Activated naive CD4-positive, alpha-beta T cell treated with anti-CD3 and anti-CD28 coated beads, Interleukin-2, amount 50 U/mL, for 24 hours (primary cell): ENCODE measurements at regions not wholly inside any gene's neighbourhood (a gene's known extent, or its start where the extent isn't known, plus 50 kb on each side); places are given as distances from the start of the nearest gene placed in this dataset.
"Not testable (repeated sequence)": the region's sequence is repeated elsewhere in the genome, so short reads cannot be mapped to it uniquely, and the experiment has no call there.

Experiments
- H3K27ac Mint-ChIP-seq: one replicate; pipeline ENCODE4 v1.8.0; 2021; ENCODE audit warnings: mild to moderate bottlenecking, mixed read lengths
- H3K27me3 Mint-ChIP-seq: one replicate; pipeline ENCODE4 v1.8.0; 2021; ENCODE audit warnings: mixed read lengths
- H3K36me3 Mint-ChIP-seq: one replicate; pipeline ENCODE4 v1.8.0; 2021; ENCODE audit warnings: mixed read lengths
- H3K4me1 Mint-ChIP-seq: one replicate; pipeline ENCODE4 v1.8.0; 2021; ENCODE audit warnings: mixed read lengths
- H3K4me3 Mint-ChIP-seq: one replicate; pipeline ENCODE4 v1.8.0; 2021; ENCODE audit warnings: mild to moderate bottlenecking, mixed read lengths
- H3K9me3 Mint-ChIP-seq: one replicate; pipeline ENCODE4 v1.8.0; 2021; ENCODE audit warnings: mixed read lengths

DNA sequence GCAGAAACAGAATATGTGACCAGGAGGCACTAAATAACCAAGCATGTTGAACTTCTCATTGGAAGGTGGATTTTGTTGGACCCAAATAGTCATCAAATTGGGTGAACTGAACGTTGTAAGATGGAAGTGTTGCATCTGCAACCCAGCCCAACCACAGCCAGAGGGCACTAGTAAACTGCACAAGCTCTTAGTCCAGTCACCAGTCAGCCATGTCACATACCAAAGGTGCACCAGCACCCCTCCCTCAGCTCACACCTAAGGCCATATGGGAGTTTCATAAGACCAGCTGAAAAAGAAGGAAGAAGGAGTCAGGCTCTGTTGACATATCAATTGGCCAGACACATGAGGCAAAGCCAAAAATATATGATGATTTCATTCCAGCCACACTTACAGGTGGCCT is 481.7 kb upstream of the NR5A2 start:
- no peak overlapping the region for H3K27ac Mint-ChIP-seq
- no peaks in the 10 kb centered on the region for H3K9me3 Mint-ChIP-seq
- H3K27me3 Mint-ChIP-seq: no peaks in the 10 kb centered on the region
- no peak overlapping the region for H3K4me3 Mint-ChIP-seq
- H3K4me1 Mint-ChIP-seq: no peaks in the 10 kb centered on the region
- no peaks in the 10 kb centered on the region for H3K36me3 Mint-ChIP-seq

DNA sequence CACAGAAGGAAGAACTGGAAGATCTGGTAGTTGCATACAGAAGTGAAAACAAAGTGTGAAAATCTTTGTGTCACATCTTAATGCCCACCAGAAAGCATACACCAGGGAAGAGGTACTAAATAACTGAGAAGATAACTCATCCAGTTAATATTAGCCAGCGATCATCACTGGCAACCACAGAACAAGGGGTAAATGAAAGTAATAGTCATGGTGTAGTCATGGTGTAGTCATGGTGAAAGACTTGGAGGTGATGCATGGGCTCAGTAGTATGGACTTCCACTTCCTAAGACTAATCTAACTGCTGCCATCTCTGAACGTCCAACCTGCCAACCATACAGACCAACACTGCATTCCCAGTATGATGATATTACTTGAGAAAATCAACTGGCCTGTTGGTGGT is 481.2 kb upstream of the NR5A2 start:
- no peak overlapping the region for H3K27ac Mint-ChIP-seq
- no peaks in the 10 kb centered on the region for H3K27me3 Mint-ChIP-seq
- H3K4me3 Mint-ChIP-seq: no peak overlapping the region
- H3K36me3 Mint-ChIP-seq: no peaks in the 10 kb centered on the region
- H3K9me3 Mint-ChIP-seq: no peaks in the 10 kb centered on the region
- H3K4me1 Mint-ChIP-seq: no peaks in the 10 kb centered on the region

GRCh38 chr1:199549421-199549820 is 478.1 kb upstream of the NR5A2 start:
- peaks cover 7% of the 10 kb centered on the region for H3K27me3 Mint-ChIP-seq
- H3K4me1 Mint-ChIP-seq: no peaks in the 10 kb centered on the region
- no peaks in the 10 kb centered on the region for H3K36me3 Mint-ChIP-seq

DNA sequence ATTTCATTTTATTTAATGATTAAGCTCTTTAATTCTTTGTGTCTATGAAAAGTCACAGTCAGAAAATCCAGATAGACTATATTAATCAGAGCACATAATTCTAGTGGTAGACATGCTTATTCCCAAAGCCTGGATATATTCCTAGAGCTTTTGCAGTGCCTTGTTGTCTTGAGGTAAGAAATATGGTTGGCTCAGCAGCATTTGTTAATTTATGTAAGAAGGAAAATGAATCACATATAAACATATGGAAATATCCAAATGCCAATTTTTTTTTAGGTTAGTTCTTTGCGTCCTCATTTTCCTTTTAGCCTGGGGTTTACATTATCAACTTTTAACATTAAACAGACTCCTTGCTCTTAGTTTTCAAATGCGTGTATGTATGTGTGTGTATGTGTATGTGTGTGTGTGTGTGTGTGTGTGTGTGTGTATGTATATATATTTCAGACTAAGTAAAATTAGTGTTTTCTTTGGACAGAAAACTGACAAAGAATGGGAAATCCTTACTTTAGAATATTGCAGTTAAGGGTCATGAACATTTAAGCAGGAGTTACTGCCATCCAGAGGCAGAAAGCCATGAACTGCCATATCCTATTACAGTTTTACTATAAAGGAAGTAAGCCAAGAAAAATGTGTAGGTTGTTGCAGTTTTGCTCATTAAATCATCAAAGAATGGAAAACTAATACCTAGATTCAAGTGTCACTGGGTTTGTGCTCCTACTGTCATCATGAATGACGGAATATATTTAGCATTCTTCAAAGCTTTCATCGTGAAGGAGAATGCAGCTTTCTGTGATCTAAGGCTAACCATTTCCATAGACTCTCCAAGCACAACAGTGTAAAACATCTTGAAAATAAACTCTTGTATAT is 477.1 kb upstream of the NR5A2 start:
- H3K4me3 Mint-ChIP-seq: no peak overlapping the region
- no peaks in the 10 kb centered on the region for H3K9me3 Mint-ChIP-seq
- no peaks in the 10 kb centered on the region for H3K4me1 Mint-ChIP-seq
- no peak overlapping the region for H3K27ac Mint-ChIP-seq
- peaks cover 7% of the 10 kb centered on the region for H3K27me3 Mint-ChIP-seq
- H3K36me3 Mint-ChIP-seq: no peaks in the 10 kb centered on the region

More at GRCh38 chr1:199549421-199549820, 478.1 kb upstream of the NR5A2 start:
- Mint-ChIP-seq H3K4me3 (no peak overlapping the region), H3K9me3 (no peaks in the 10 kb centered on the region), H3K27ac (no peak overlapping the region)

- Mint-ChIP-seq H3K4me3 (no peak overlapping the region), H3K27me3 (peaks cover 8% of the 10 kb centered on the region), H3K36me3 (no peaks in the 10 kb centered on the region), H3K9me3 (no peaks in the 10 kb centered on the region), H3K4me1 (no peaks in the 10 kb centered on the region), H3K27ac (no peak overlapping the region)
Measured at GRCh38 chr1:199551967-199552565, 475.4 kb upstream of the NR5A2 start.

- H3K9me3 Mint-ChIP-seq: no peaks in the 10 kb centered on the region
- peaks cover 8% of the 10 kb centered on the region for H3K27me3 Mint-ChIP-seq
- H3K27ac Mint-ChIP-seq: no peak overlapping the region
- H3K4me1 Mint-ChIP-seq: no peaks in the 10 kb centered on the region
- H3K4me3 Mint-ChIP-seq: no peak overlapping the region
- H3K36me3 Mint-ChIP-seq: no peaks in the 10 kb centered on the region
Measured at GRCh38 chr1:199553104-199553503, 474.4 kb upstream of the NR5A2 start.

GRCh38 chr1:199561334-199561733 is 466.2 kb upstream of the NR5A2 start:
- H3K27me3 Mint-ChIP-seq: peaks cover 12% of the 10 kb centered on the region
- peaks cover 4% of the 10 kb centered on the region for H3K9me3 Mint-ChIP-seq
- H3K27ac Mint-ChIP-seq: no peak overlapping the region

GRCh38 chr1:199573047-199573446 is 454.5 kb upstream of the NR5A2 start:
- H3K9me3 Mint-ChIP-seq: no peaks in the 10 kb centered on the region
- peaks cover 9% of the 10 kb centered on the region for H3K27me3 Mint-ChIP-seq
- H3K36me3 Mint-ChIP-seq: no peaks in the 10 kb centered on the region
- no peak overlapping the region for H3K4me3 Mint-ChIP-seq
- H3K27ac Mint-ChIP-seq: no peak overlapping the region
- no peaks in the 10 kb centered on the region for H3K4me1 Mint-ChIP-seq

More at GRCh38 chr1:199561334-199561733, 466.2 kb upstream of the NR5A2 start:
- H3K4me1 Mint-ChIP-seq: no peaks in the 10 kb centered on the region
- no peak overlapping the region for H3K4me3 Mint-ChIP-seq
- H3K36me3 Mint-ChIP-seq: no peaks in the 10 kb centered on the region

GRCh38 chr1:199574950-199575349 is 452.6 kb upstream of the NR5A2 start:
- Mint-ChIP-seq H3K4me1 (no peaks in the 10 kb centered on the region), H3K36me3 (no peaks in the 10 kb centered on the region), H3K27ac (no peak overlapping the region), H3K27me3 (peaks cover 7% of the 10 kb centered on the region), H3K4me3 (no peak overlapping the region), H3K9me3 (no peaks in the 10 kb centered on the region)

DNA sequence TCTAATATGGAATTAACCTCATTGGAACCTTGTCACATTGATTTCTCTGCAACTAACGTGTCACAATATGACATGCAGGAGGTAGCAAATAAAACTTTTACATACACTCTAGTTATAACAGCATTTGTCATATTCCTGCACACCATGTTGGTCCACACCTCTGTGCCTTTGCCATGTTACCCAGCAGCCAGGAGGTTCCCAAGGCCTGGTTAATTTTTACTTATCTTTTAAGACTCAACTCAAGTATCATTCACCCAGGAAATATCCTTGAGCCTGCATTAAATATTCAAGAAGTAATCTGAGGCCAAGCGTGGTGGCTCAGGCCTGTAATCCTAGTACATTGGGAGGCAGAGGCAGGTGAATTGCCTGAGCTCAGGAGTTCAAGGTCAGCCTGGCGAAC is 447.2 kb upstream of the NR5A2 start:
- H3K27me3 Mint-ChIP-seq: peaks cover 4% of the 10 kb centered on the region
- H3K9me3 Mint-ChIP-seq: no peaks in the 10 kb centered on the region
- no peaks in the 10 kb centered on the region for H3K4me1 Mint-ChIP-seq
- H3K36me3 Mint-ChIP-seq: no peaks in the 10 kb centered on the region
- no peak overlapping the region for H3K4me3 Mint-ChIP-seq
- no peak overlapping the region for H3K27ac Mint-ChIP-seq

DNA sequence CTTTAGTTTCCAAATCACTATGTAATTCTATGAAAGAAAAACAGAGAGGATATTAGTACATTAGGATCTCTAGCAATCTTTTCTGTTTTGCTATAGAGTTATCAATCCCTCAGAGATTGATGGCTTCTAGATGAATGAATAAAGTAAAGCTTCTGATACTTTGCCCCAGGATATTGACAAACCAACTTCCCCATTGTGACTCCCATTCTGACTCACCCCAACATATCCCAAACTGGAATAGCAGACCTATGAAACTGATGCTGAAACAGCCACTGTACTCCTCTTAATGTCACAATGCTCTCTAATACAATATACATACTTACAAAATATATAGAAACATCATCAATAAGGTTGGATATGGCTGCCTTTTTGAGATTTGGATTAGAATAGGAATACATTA is 442.1 kb upstream of the NR5A2 start:
- Mint-ChIP-seq H3K27ac (no peak overlapping the region), H3K9me3 (no peaks in the 10 kb centered on the region), H3K4me3 (no peak overlapping the region), H3K27me3 (peaks cover 4% of the 10 kb centered on the region), H3K4me1 (no peaks in the 10 kb centered on the region), H3K36me3 (no peaks in the 10 kb centered on the region)

DNA sequence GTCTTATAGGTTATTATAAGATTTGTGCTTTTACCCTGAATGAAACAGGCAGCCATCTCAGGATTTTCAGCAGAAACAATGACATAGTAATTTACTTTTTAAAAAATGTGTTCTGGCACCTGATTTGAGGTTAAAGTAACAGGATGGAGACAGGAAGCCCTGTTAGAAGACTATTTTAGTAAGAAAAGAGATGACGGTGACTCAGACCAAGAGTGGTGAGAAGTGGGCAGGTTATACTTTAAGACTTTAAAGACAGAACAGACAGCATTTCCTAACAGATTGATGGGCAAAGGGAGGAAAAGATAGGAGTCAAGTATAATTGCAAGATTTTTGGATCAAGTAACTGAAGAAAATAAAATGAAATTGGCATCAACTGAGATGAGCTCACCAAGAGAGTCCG is 436.8 kb upstream of the NR5A2 start:
- no peaks in the 10 kb centered on the region for H3K36me3 Mint-ChIP-seq
- H3K27ac Mint-ChIP-seq: no peak overlapping the region
- H3K4me1 Mint-ChIP-seq: no peaks in the 10 kb centered on the region
- H3K27me3 Mint-ChIP-seq: peaks cover 3% of the 10 kb centered on the region
- no peaks in the 10 kb centered on the region for H3K9me3 Mint-ChIP-seq
- H3K4me3 Mint-ChIP-seq: no peak overlapping the region

GRCh38 chr1:199591468-199591867 is 436.0 kb upstream of the NR5A2 start:
- Mint-ChIP-seq H3K4me1 (no peaks in the 10 kb centered on the region), H3K27me3 (peaks cover 6% of the 10 kb centered on the region), H3K27ac (no peak overlapping the region), H3K4me3 (no peak overlapping the region), H3K36me3 (no peaks in the 10 kb centered on the region), H3K9me3 (no peaks in the 10 kb centered on the region)

- Mint-ChIP-seq H3K27ac (no peak overlapping the region), H3K4me3 (no peak overlapping the region), H3K27me3 (peaks cover 21% of the 10 kb centered on the region), H3K36me3 (peaks cover 2% of the 10 kb centered on the region), H3K4me1 (no peaks in the 10 kb centered on the region), H3K9me3 (peaks cover 6% of the 10 kb centered on the region)
Measured at GRCh38 chr1:199593475-199593874, 434.0 kb upstream of the NR5A2 start.

- H3K27ac Mint-ChIP-seq, H3K36me3 Mint-ChIP-seq, H3K4me1 Mint-ChIP-seq, H3K4me3 Mint-ChIP-seq: not testable (repeated sequence)
- H3K27me3 Mint-ChIP-seq: peaks cover 22% of the 10 kb centered on the region
- H3K9me3 Mint-ChIP-seq: peaks cover 11% of the 10 kb centered on the region
Measured at GRCh38 chr1:199596448-199596847, 431.1 kb upstream of the NR5A2 start.

DNA sequence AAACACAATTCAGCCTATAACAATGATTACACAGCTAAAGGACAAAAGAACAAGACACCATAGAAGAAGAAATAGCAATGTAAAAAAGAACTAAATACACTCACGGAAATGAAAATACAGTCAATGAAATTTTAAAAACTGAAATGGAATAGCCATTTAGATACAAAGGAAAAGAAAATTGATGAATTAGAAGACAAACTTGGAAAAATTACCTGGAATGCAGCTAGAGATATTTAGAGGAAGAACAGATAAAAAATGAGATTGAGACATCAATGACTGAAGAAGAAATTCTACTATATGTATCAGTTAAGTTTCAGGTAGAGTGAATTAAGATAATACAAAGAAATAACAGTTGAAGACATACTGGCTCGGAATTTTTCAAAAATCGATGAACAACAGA is 430.4 kb upstream of the NR5A2 start:
- H3K36me3 Mint-ChIP-seq: peaks cover 2% of the 10 kb centered on the region
- H3K27ac Mint-ChIP-seq: no peak overlapping the region
- H3K4me1 Mint-ChIP-seq: no peaks in the 10 kb centered on the region
- peaks cover 18% of the 10 kb centered on the region for H3K9me3 Mint-ChIP-seq
- H3K27me3 Mint-ChIP-seq: peaks cover 22% of the 10 kb centered on the region
- H3K4me3 Mint-ChIP-seq: no peak overlapping the region
